Spleen (tissue), 7 donors: ENCODE measurements at regions not wholly inside any gene's neighbourhood (a gene's known extent, or its start where the extent isn't known, plus 50 kb on each side); places are given as distances from the start of the nearest gene placed in this dataset.
"Not testable (repeated sequence)": the region's sequence is repeated elsewhere in the genome, so short reads cannot be mapped to it uniquely, and the experiment has no call there.

Experiments
- POLR2AphosphoS5 ChIP-seq, 3 donors: sonication (generic); formaldehyde crosslinking; IDR thresholded peaks; one replicate each; pipeline ENCODE4 v1.5.1; 2017; ENCODE audit warnings: antibody characterized with exemption in 3 of 3
- TF ChIP-seq, protein P1 (sequence below), 11 experiments: fragments of 200-600 bp in 7 of 11; fragments of 450-650 bp in 4 of 11; sonication (generic) in 4 of 11; IDR thresholded peaks in 8 of 11; conservative IDR thresholded peaks in 3 of 11; 1 replicate in 7 of 11; 2 replicates in 4 of 11; pipeline versions ENCODE4 v1.4.0 to v1.8.0; 2016 to 2021; ENCODE audit warnings: antibody characterized with exemption in 11 of 11, inconsistent platforms in 4 of 11, mild to moderate bottlenecking in 1 of 11
- donor health status: DM: no; HTN: no; CAD: no; lungs with moderate emphysema.
- donor health status: DM: no; HTN: no; CAD: no.
- donor health status: DM: no; HTN: no; CAD: no.

DNA sequence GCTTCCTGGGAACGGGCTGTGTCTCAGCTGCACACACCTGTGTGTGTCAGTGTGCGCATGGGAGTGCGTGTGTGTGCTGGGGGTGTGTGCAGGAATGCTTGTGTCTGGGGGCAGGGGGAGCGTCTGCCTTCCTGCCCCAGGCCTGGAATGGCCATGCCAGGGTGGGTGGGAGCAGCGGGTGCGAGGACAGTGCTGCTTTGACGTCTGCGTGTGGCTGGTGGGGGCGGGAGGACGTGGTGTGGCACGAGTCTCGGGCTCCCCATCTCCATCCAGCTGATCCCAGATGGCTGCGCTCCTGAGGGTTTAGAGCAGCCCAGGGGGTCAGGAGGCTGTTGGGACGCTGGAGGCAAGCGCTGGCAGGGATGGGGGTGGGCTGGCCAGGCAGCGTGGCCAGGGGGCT is 80.6 kb downstream of the TMEM121 start:
- TF ChIP-seq, protein P1, sequence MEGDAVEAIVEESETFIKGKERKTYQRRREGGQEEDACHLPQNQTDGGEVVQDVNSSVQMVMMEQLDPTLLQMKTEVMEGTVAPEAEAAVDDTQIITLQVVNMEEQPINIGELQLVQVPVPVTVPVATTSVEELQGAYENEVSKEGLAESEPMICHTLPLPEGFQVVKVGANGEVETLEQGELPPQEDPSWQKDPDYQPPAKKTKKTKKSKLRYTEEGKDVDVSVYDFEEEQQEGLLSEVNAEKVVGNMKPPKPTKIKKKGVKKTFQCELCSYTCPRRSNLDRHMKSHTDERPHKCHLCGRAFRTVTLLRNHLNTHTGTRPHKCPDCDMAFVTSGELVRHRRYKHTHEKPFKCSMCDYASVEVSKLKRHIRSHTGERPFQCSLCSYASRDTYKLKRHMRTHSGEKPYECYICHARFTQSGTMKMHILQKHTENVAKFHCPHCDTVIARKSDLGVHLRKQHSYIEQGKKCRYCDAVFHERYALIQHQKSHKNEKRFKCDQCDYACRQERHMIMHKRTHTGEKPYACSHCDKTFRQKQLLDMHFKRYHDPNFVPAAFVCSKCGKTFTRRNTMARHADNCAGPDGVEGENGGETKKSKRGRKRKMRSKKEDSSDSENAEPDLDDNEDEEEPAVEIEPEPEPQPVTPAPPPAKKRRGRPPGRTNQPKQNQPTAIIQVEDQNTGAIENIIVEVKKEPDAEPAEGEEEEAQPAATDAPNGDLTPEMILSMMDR (IDR thresholded peaks at IDR 0.05 in 8 of 11, conservative IDR thresholded peaks at IDR 0.05 in 3 of 11): not testable (repeated sequence)
- not testable (repeated sequence) for TF ChIP-seq POLR2AphosphoS5 (IDR thresholded peaks at IDR 0.05)
